ENCODE measurements at regions not wholly inside any gene's neighbourhood (a gene's known extent, or its start where the extent isn't known, plus 50 kb on each side); places are given as distances from the start of the nearest gene placed in this dataset.

- Mint-ChIP-seq H3K4me1 (ENCODE audit: low read depth, unreplicated experiment) (peaks cover 2% of the 10 kb centered on the region), H3K4me3 (ENCODE audit: unreplicated experiment) (peak overlapping the region; percentile 11), H3K27ac (ENCODE audit: unreplicated experiment) (no peak overlapping the region), H3K36me3 (ENCODE audit: low read depth, unreplicated experiment) (no peaks in the 10 kb centered on the region), H3K9me3 (ENCODE audit: unreplicated experiment) (no peaks in the 10 kb centered on the region), H3K27me3 (ENCODE audit: low read depth, unreplicated experiment) (peaks cover 19% of the 10 kb centered on the region)
- H3K4me2 ChIP-seq (ENCODE audit: low read length): no peak overlapping the region
- H3K4me1 ChIP-seq (ENCODE audit: insufficient read depth, low read length): no peaks in the 10 kb centered on the region
- no peak overlapping the region for H3K4me3 ChIP-seq (ENCODE audit: insufficient read depth, low read depth, low read length)
- DNase-seq (ENCODE audit: low read depth) (no peak), FAIRE-seq (no peak)
- no peak overlapping the region for H3K9ac ChIP-seq (ENCODE audit: low read length)
- no peaks in the 10 kb centered on the region for H3K27me3 ChIP-seq (ENCODE audit: insufficient read depth, low read length)
- no peak overlapping the region for H3K27ac ChIP-seq (ENCODE audit: low read depth, low read length)
- no peaks in the 10 kb centered on the region for H4K20me1 ChIP-seq (ENCODE audit: insufficient read depth, low read length)
- no peak overlapping the region for H2AFZ ChIP-seq (ENCODE audit: low read depth, low read length)
- H3K36me3 ChIP-seq (ENCODE audit: insufficient read depth, low read length): no peaks in the 10 kb centered on the region
- no peak for TF ChIP-seq EZH2 (IDR thresholded peaks at IDR 0.05; ENCODE audit: insufficient read depth, low read length)
- TF ChIP-seq, protein P1, sequence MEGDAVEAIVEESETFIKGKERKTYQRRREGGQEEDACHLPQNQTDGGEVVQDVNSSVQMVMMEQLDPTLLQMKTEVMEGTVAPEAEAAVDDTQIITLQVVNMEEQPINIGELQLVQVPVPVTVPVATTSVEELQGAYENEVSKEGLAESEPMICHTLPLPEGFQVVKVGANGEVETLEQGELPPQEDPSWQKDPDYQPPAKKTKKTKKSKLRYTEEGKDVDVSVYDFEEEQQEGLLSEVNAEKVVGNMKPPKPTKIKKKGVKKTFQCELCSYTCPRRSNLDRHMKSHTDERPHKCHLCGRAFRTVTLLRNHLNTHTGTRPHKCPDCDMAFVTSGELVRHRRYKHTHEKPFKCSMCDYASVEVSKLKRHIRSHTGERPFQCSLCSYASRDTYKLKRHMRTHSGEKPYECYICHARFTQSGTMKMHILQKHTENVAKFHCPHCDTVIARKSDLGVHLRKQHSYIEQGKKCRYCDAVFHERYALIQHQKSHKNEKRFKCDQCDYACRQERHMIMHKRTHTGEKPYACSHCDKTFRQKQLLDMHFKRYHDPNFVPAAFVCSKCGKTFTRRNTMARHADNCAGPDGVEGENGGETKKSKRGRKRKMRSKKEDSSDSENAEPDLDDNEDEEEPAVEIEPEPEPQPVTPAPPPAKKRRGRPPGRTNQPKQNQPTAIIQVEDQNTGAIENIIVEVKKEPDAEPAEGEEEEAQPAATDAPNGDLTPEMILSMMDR (IDR thresholded peaks at IDR 0.05; ENCODE audit: insufficient read depth, low read depth, low read length): no peak
- no peaks in the 10 kb centered on the region for H3K9me3 ChIP-seq (ENCODE audit: insufficient read depth, low read depth, low read length)
- no peaks in the 10 kb centered on the region for H3K79me2 ChIP-seq (ENCODE audit: insufficient read depth, low read length)
These were observed 145.6 kb upstream of the NFE2L3 start for GRCh38 chr7:26006426-26006825.

GRCh38 chr7:26007510-26007909 is 144.5 kb upstream of the NFE2L3 start:
- Mint-ChIP-seq H3K27ac (ENCODE audit: unreplicated experiment) (no peak overlapping the region), H3K36me3 (ENCODE audit: low read depth, unreplicated experiment) (no peaks in the 10 kb centered on the region), H3K4me3 (ENCODE audit: unreplicated experiment) (no peak overlapping the region), H3K9me3 (ENCODE audit: unreplicated experiment) (no peaks in the 10 kb centered on the region), H3K4me1 (ENCODE audit: low read depth, unreplicated experiment) (peaks cover 2% of the 10 kb centered on the region), H3K27me3 (ENCODE audit: low read depth, unreplicated experiment) (peaks cover 19% of the 10 kb centered on the region)
- no peak overlapping the region for H3K4me3 ChIP-seq (ENCODE audit: insufficient read depth, low read depth, low read length)
- no peak overlapping the region for H2AFZ ChIP-seq (ENCODE audit: low read depth, low read length)
- FAIRE-seq: no peak
- no peaks in the 10 kb centered on the region for H3K4me1 ChIP-seq (ENCODE audit: insufficient read depth, low read length)
- H3K27ac ChIP-seq (ENCODE audit: low read depth, low read length): no peak overlapping the region
- H3K9me3 ChIP-seq (ENCODE audit: insufficient read depth, low read depth, low read length): no peaks in the 10 kb centered on the region
- no peaks in the 10 kb centered on the region for H3K27me3 ChIP-seq (ENCODE audit: insufficient read depth, low read length)
- H3K9ac ChIP-seq (ENCODE audit: low read length): no peak overlapping the region
- TF ChIP-seq, protein P1 (IDR thresholded peaks at IDR 0.05; ENCODE audit: insufficient read depth, low read depth, low read length): no peak
- TF ChIP-seq EZH2 (IDR thresholded peaks at IDR 0.05; ENCODE audit: insufficient read depth, low read length): no peak
- no peaks in the 10 kb centered on the region for H4K20me1 ChIP-seq (ENCODE audit: insufficient read depth, low read length)
- H3K4me2 ChIP-seq (ENCODE audit: low read length): no peak overlapping the region
- H3K36me3 ChIP-seq (ENCODE audit: insufficient read depth, low read length): no peaks in the 10 kb centered on the region
- H3K79me2 ChIP-seq (ENCODE audit: insufficient read depth, low read length): no peaks in the 10 kb centered on the region
- no peak for DNase-seq (ENCODE audit: low read depth)

- Mint-ChIP-seq H3K36me3 (ENCODE audit: low read depth, unreplicated experiment) (no peaks in the 10 kb centered on the region), H3K27ac (ENCODE audit: unreplicated experiment) (no peak overlapping the region), H3K27me3 (ENCODE audit: low read depth, unreplicated experiment) (peaks cover 19% of the 10 kb centered on the region), H3K9me3 (ENCODE audit: unreplicated experiment) (no peaks in the 10 kb centered on the region), H3K4me3 (ENCODE audit: unreplicated experiment) (no peak overlapping the region), H3K4me1 (ENCODE audit: low read depth, unreplicated experiment) (peaks cover 2% of the 10 kb centered on the region)
- no peaks in the 10 kb centered on the region for H4K20me1 ChIP-seq (ENCODE audit: insufficient read depth, low read length)
- DNase-seq (ENCODE audit: low read depth) (no peak), FAIRE-seq (no peak)
- no peaks in the 10 kb centered on the region for H3K27me3 ChIP-seq (ENCODE audit: insufficient read depth, low read length)
- no peaks in the 10 kb centered on the region for H3K9me3 ChIP-seq (ENCODE audit: insufficient read depth, low read depth, low read length)
- no peak overlapping the region for H2AFZ ChIP-seq (ENCODE audit: low read depth, low read length)
- no peak overlapping the region for H3K9ac ChIP-seq (ENCODE audit: low read length)
- H3K27ac ChIP-seq (ENCODE audit: low read depth, low read length): no peak overlapping the region
- no peak overlapping the region for H3K4me2 ChIP-seq (ENCODE audit: low read length)
- no peaks in the 10 kb centered on the region for H3K36me3 ChIP-seq (ENCODE audit: insufficient read depth, low read length)
- H3K4me3 ChIP-seq (ENCODE audit: insufficient read depth, low read depth, low read length): no peak overlapping the region
- H3K4me1 ChIP-seq (ENCODE audit: insufficient read depth, low read length): no peaks in the 10 kb centered on the region
- H3K79me2 ChIP-seq (ENCODE audit: insufficient read depth, low read length): no peaks in the 10 kb centered on the region
- TF ChIP-seq, protein P1 (IDR thresholded peaks at IDR 0.05; ENCODE audit: insufficient read depth, low read depth, low read length): no peak
- TF ChIP-seq EZH2 (IDR thresholded peaks at IDR 0.05; ENCODE audit: insufficient read depth, low read length): no peak
These were observed 143.6 kb upstream of the NFE2L3 start for GRCh38 chr7:26008428-26008827.

Data from astrocyte (in vitro differentiated cells and primary cell).